GM12873 (cell line): ENCODE measurements at regions not wholly inside any gene's neighbourhood (a gene's known extent, or its start where the extent isn't known, plus 50 kb on each side); places are given as distances from the start of the nearest gene placed in this dataset.

Source experiments
- CTCF ChIP-seq: IDR thresholded peaks from 2 replicates; pipeline ENCODE4 v1.5.1; 2012; ENCODE audit warnings: low read depth, mild to moderate bottlenecking, moderate library complexity, low read length, control low read depth; ENCODE audit not compliant: insufficient read depth; ENCODE audit errors: missing control alignments

- TF ChIP-seq CTCF = no peak
Measured at GRCh38 chr5:44953078-44953477, 144.3 kb downstream of the MRPS30 start.

GRCh38 chr5:44969825-44970224 is 161.1 kb downstream of the MRPS30 start:
- no peak for TF ChIP-seq CTCF

GRCh38 chr5:44974813-44975212 is 166.1 kb downstream of the MRPS30 start:
- TF ChIP-seq CTCF = no peak

- TF ChIP-seq CTCF = no peak
Measured at GRCh38 chr5:44981708-44982107, 173.0 kb downstream of the MRPS30 start.

- no peak for TF ChIP-seq CTCF
Measured at GRCh38 chr5:44983006-44983405, 174.3 kb downstream of the MRPS30 start.

- no peak for TF ChIP-seq CTCF
Measured at GRCh38 chr5:44987026-44987425, 178.3 kb downstream of the MRPS30 start.

GRCh38 chr5:44991693-44992092 is 182.9 kb downstream of the MRPS30 start:
- TF ChIP-seq CTCF = no peak
